Stimulated activated naive B cell treated with anti-CD40 and anti-IgM and Interleukin-4, amounts not matched to agents 10 μg/mL and 1 μg/mL and 100 μg/mL, for 72 hours (primary cell): ENCODE measurements at regions not wholly inside any gene's neighbourhood (a gene's known extent, or its start where the extent isn't known, plus 50 kb on each side); places are given as distances from the start of the nearest gene placed in this dataset.
"Not testable (repeated sequence)": the region's sequence is repeated elsewhere in the genome, so short reads cannot be mapped to it uniquely, and the experiment has no call there.

ENCODE experiments used
- ATAC-seq, 2 donors: fragments of 150-1000 bp; cut with Tn5 transposase; replicated peaks; 2 replicates each; pipeline ENCODE4 v1.10.0; 2021; ENCODE audit warnings: moderate library complexity in 1 of 2
- DNase-seq: peaks from one replicate; pipeline ENCODE4 v3.0.0; 2021
- H3K27ac Mint-ChIP-seq: one replicate; pipeline ENCODE4 v1.8.0; 2022; ENCODE audit warnings: mild to moderate bottlenecking, mixed read lengths
- H3K27me3 Mint-ChIP-seq, 2 donors: one replicate each; pipeline ENCODE4 v1.8.0; 2022; ENCODE audit warnings: mixed read lengths in 2 of 2
- H3K36me3 Mint-ChIP-seq, 2 donors: one replicate each; pipeline ENCODE4 v1.8.0; 2022; ENCODE audit warnings: mixed read lengths in 2 of 2, mild to moderate bottlenecking in 1 of 2
- H3K4me1 Mint-ChIP-seq, 2 donors: one replicate each; pipeline ENCODE4 v1.8.0; 2022; ENCODE audit warnings: mixed read lengths in 2 of 2, mild to moderate bottlenecking in 1 of 2
- H3K4me3 Mint-ChIP-seq, 2 donors: one replicate each; pipeline ENCODE4 v1.8.0; 2022; ENCODE audit warnings: mild to moderate bottlenecking in 2 of 2, mixed read lengths in 2 of 2, moderate library complexity in 1 of 2
- H3K9me3 Mint-ChIP-seq, 2 donors: one replicate each; pipeline ENCODE4 v1.8.0; 2022; ENCODE audit warnings: mixed read lengths in 2 of 2, mild to moderate bottlenecking in 1 of 2

GRCh38 chr5:85651731-85652130 is 966.0 kb upstream of the COX7C start:
- ATAC-seq (no peak), DNase-seq (no peak)
- no peak overlapping the region for H3K4me3 Mint-ChIP-seq
- no peaks in the 10 kb centered on the region for H3K27me3 Mint-ChIP-seq
- H3K4me1 Mint-ChIP-seq, result no peaks in the 10 kb centered on the region
- H3K9me3 Mint-ChIP-seq, result peaks cover 7 to 9% of the 10 kb centered on the region in 2 donors
- H3K36me3 Mint-ChIP-seq, result no peaks in the 10 kb centered on the region
- no peak overlapping the region for H3K27ac Mint-ChIP-seq

- not testable (repeated sequence) for DNase-seq, H3K4me1 Mint-ChIP-seq, H3K27me3 Mint-ChIP-seq, H3K36me3 Mint-ChIP-seq, H3K4me3 Mint-ChIP-seq, H3K27ac Mint-ChIP-seq, ATAC-seq
- H3K9me3 Mint-ChIP-seq, result peaks cover 6 to 10% of the 10 kb centered on the region in 2 donors
These were observed 963.6 kb upstream of the COX7C start for GRCh38 chr5:85654144-85654543.

GRCh38 chr5:85656050-85656449 is 961.7 kb upstream of the COX7C start:
- DNase-seq, result no peak
- Mint-ChIP-seq H3K9me3 (peaks cover 6 to 13% of the 10 kb centered on the region in 2 donors), H3K4me1 (no peaks in the 10 kb centered on the region), H3K27ac (no peak overlapping the region), H3K4me3 (no peak overlapping the region), H3K27me3 (no peaks in the 10 kb centered on the region), H3K36me3 (no peaks in the 10 kb centered on the region)
- ATAC-seq, result no peak

- DNase-seq, H3K4me1 Mint-ChIP-seq, H3K36me3 Mint-ChIP-seq, ATAC-seq, H3K4me3 Mint-ChIP-seq, H3K27me3 Mint-ChIP-seq, H3K27ac Mint-ChIP-seq: not testable (repeated sequence)
- peaks cover 11 to 13% of the 10 kb centered on the region in 2 donors for H3K9me3 Mint-ChIP-seq
These were observed 960.4 kb upstream of the COX7C start for GRCh38 chr5:85657328-85657727.

- not testable (repeated sequence) for H3K4me1 Mint-ChIP-seq, H3K27me3 Mint-ChIP-seq, H3K9me3 Mint-ChIP-seq, H3K4me3 Mint-ChIP-seq, ATAC-seq, H3K27ac Mint-ChIP-seq, H3K36me3 Mint-ChIP-seq, DNase-seq
These were observed 954.6 kb upstream of the COX7C start for GRCh38 chr5:85662969-85663707.

- Mint-ChIP-seq H3K36me3 (no peaks in the 10 kb centered on the region), H3K4me3 (no peak overlapping the region), H3K4me1 (no peaks in the 10 kb centered on the region), H3K27ac (no peak overlapping the region), H3K27me3 (no peaks in the 10 kb centered on the region), H3K9me3 (peaks cover 5 to 7% of the 10 kb centered on the region in 2 donors)
- DNase-seq (no peak), ATAC-seq (no peak)
These were observed 954.1 kb upstream of the COX7C start for GRCh38 chr5:85663708-85664031.

- ATAC-seq, result no peak
- Mint-ChIP-seq H3K4me1 (no peaks in the 10 kb centered on the region), H3K36me3 (no peaks in the 10 kb centered on the region), H3K27ac (no peak overlapping the region), H3K27me3 (no peaks in the 10 kb centered on the region), H3K4me3 (no peak overlapping the region), H3K9me3 (peaks cover 0 to 2% of the 10 kb centered on the region in 2 donors)
- no peak for DNase-seq
These were observed 947.3 kb upstream of the COX7C start for GRCh38 chr5:85670417-85670816.

- ATAC-seq, result no peak
- Mint-ChIP-seq H3K27ac (no peak overlapping the region), H3K9me3 (no peaks in the 10 kb centered on the region), H3K4me3 (no peak overlapping the region), H3K27me3 (no peaks in the 10 kb centered on the region), H3K36me3 (no peaks in the 10 kb centered on the region), H3K4me1 (no peaks in the 10 kb centered on the region)
- DNase-seq, result no peak
These were observed 946.3 kb upstream of the COX7C start for GRCh38 chr5:85671223-85671970.

GRCh38 chr5:85681871-85682270 is 935.9 kb upstream of the COX7C start:
- Mint-ChIP-seq H3K27me3 (no peaks in the 10 kb centered on the region), H3K4me1 (no peaks in the 10 kb centered on the region), H3K27ac (no peak overlapping the region), H3K4me3 (no peak overlapping the region), H3K36me3 (no peaks in the 10 kb centered on the region), H3K9me3 (peaks cover 0 to 2% of the 10 kb centered on the region in 2 donors)
- ATAC-seq (no peak), DNase-seq (no peak)

- Mint-ChIP-seq H3K27me3 (no peaks in the 10 kb centered on the region), H3K9me3 (peaks cover 0 to 2% of the 10 kb centered on the region in 2 donors), H3K4me3 (no peak overlapping the region), H3K4me1 (no peaks in the 10 kb centered on the region), H3K27ac (no peak overlapping the region), H3K36me3 (no peaks in the 10 kb centered on the region)
- DNase-seq, result no peak
- ATAC-seq, result no peak
These were observed 933.4 kb upstream of the COX7C start for GRCh38 chr5:85684351-85684750.

- Mint-ChIP-seq H3K27me3 (no peaks in the 10 kb centered on the region), H3K27ac (no peak overlapping the region), H3K9me3 (peaks cover 0 to 2% of the 10 kb centered on the region in 2 donors), H3K36me3 (no peaks in the 10 kb centered on the region), H3K4me3 (no peak overlapping the region), H3K4me1 (no peaks in the 10 kb centered on the region)
- ATAC-seq, result no peak
- no peak for DNase-seq
These were observed 914.4 kb upstream of the COX7C start for GRCh38 chr5:85703296-85703695.

GRCh38 chr5:85709728-85710127 is 908.0 kb upstream of the COX7C start:
- ATAC-seq (no peak), DNase-seq (no peak)
- Mint-ChIP-seq H3K4me1 (no peaks in the 10 kb centered on the region), H3K9me3 (no peaks in the 10 kb centered on the region), H3K27ac (no peak overlapping the region), H3K36me3 (no peaks in the 10 kb centered on the region), H3K4me3 (no peak overlapping the region), H3K27me3 (no peaks in the 10 kb centered on the region)

GRCh38 chr5:85716344-85717202 is 901.2 kb upstream of the COX7C start:
- peaks cover 0 to 3% of the 10 kb centered on the region in 2 donors for H3K9me3 Mint-ChIP-seq
- no peak for DNase-seq
- H3K4me1 Mint-ChIP-seq, result no peaks in the 10 kb centered on the region
- H3K36me3 Mint-ChIP-seq, result no peaks in the 10 kb centered on the region
- no peak overlapping the region for H3K4me3 Mint-ChIP-seq
- H3K27ac Mint-ChIP-seq, result no peak overlapping the region
- H3K27me3 Mint-ChIP-seq, result no peaks in the 10 kb centered on the region
- no peak for ATAC-seq

GRCh38 chr5:85717203-85717563 is 900.6 kb upstream of the COX7C start:
- Mint-ChIP-seq H3K9me3 (peaks cover 0 to 3% of the 10 kb centered on the region in 2 donors), H3K27ac (no peak overlapping the region), H3K4me3 (no peak overlapping the region), H3K4me1 (no peaks in the 10 kb centered on the region), H3K36me3 (no peaks in the 10 kb centered on the region), H3K27me3 (no peaks in the 10 kb centered on the region)
- ATAC-seq (peak in 1 of 2 donors; percentile 27), DNase-seq (no peak)
